Aorta (tissue), 5 donors: ENCODE measurements at regions not wholly inside any gene's neighbourhood (a gene's known extent, or its start where the extent isn't known, plus 50 kb on each side); places are given as distances from the start of the nearest gene placed in this dataset.

Experiments used
- ATAC-seq: fragments of 200-7000 bp; cut with Tn5 transposase; one replicate; pipeline ENCODE4 v1.9.1; 2022; ENCODE audit warnings: moderate library complexity; ENCODE audit not compliant: low FRiP score
- DNase-seq, 2 donors: peaks; one replicate each; pipeline ENCODE4 v3.0.0-alpha.2; 2020
- H3K27ac ChIP-seq, 2 donors: one replicate each; pipeline ENCODE4 v1.5.1; 2013; ENCODE audit warnings: low read length in 2 of 2, mild to moderate bottlenecking in 2 of 2, moderate library complexity in 2 of 2, control low read depth in 1 of 2, inconsistent platforms in 1 of 2, low read depth in 1 of 2
- H3K27me3 ChIP-seq, 2 donors: one replicate each; pipeline ENCODE4 v1.6.1; 2013; ENCODE audit warnings: control low read depth in 1 of 2, low read length in 1 of 2, mild to moderate bottlenecking in 1 of 2, moderate library complexity in 1 of 2; ENCODE audit not compliant: insufficient read depth in 2 of 2, control insufficient read depth in 1 of 2
- H3K36me3 ChIP-seq, 2 donors: one replicate each; pipeline ENCODE4 v1.6.1; 2013; ENCODE audit warnings: control low read depth in 1 of 2, low read length in 1 of 2, mild to moderate bottlenecking in 1 of 2; ENCODE audit not compliant: insufficient read depth in 2 of 2, control insufficient read depth in 1 of 2
- H3K4me1 ChIP-seq, 2 donors: one replicate each; pipeline ENCODE4 v1.6.1; 2013; ENCODE audit warnings: low read length in 2 of 2, control low read depth in 1 of 2, mild to moderate bottlenecking in 1 of 2, moderate library complexity in 1 of 2; ENCODE audit not compliant: insufficient read depth in 2 of 2, control insufficient read depth in 1 of 2
- H3K4me3 ChIP-seq, 2 donors: one replicate each; pipeline ENCODE4 v1.5.1; 2013; ENCODE audit warnings: low read length in 2 of 2, control low read depth in 1 of 2, mild to moderate bottlenecking in 1 of 2
- H3K9me3 ChIP-seq: one replicate; pipeline ENCODE4 v1.6.1; 2013; ENCODE audit warnings: mild to moderate bottlenecking, low read length; ENCODE audit not compliant: control insufficient read depth
- WGBS, 2 donors: extraction: QIAGEN DNeasy Blood & Tissue Kit; methylation state at CpG; one replicate each; pipeline ENCODE4 v1.1.7; 2013; 5-methylcytosine and 5-hydroxymethylcytosine counted together
- intact Hi-C, 2 donors: fragments of 100-400 bp; cut with DNase I; formaldehyde crosslinking; loops; one replicate each; pipeline versions ENCODE4 v1.14.2 to v1.15.0; 2022
- donor health status: healthy with polysubstance abuse.
- donor health status: Bipolar disorder and iron deficiency.
- donor health status: DM: no; HTN: no; CAD: no.
- donor health status: DM: no; HTN: no; CAD: no.
- donor health status: DM: yes; HTN: yes; CAD: no.

DNA sequence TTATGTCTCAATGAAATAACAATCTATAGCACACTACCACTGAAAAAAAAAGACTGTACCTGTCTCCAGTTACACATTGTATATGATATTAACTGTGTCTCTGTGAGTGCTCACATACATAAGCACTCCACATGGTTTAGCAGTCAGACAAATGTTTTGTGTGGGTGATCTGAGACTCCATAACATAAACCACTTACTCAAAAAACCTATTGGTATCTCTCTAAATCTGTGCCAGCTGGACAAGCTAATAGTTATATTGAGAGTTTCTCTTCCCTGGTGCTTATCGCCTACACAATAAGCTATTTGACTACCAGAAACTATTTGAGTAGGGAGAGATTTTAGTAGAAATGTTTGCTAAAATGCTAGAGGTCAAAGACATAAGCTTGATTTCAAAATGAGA is 190.1 kb upstream of the AGR3 start:
- no peak overlapping the region for H3K27ac ChIP-seq
- peaks cover 2% of the 10 kb centered on the region for H3K9me3 ChIP-seq
- intact Hi-C loops = no loop called here

DNA sequence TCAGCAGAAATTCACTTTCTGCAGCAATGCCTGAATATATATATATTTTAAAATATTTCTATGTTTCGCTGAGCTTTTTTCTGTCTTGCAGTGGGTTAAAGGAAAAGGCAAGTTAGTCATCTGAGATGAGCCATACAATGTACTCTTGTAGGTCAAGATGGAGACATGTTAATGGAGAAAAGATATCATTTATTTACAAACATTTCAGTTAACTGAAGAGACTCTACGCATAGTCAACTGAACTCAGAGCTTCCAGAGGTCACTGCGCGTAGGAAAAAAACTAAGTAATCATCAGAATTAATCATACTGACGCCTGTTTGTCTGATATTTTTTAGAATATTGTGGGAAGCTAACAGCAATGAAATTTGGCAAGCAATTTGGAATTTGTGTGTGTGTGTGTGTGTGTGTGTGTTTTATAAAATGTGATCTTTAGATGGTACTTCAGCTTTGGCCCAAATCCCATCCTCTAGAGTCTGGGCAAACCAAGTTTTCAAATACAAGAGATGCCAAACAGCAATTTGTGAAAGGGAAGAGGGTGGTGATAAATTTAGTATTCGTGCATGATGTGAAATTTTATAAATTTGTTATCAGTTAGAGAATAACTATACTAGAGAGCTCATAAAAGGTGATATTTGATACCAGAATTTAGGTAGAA is 193.9 kb upstream of the AGR3 start:
- Histone ChIP-seq H3K27ac (no peak overlapping the region), H3K4me3 (no peak overlapping the region), H3K27me3 (no peaks in the 10 kb centered on the region), H3K4me1 (no peaks in the 10 kb centered on the region), H3K36me3 (no peaks in the 10 kb centered on the region), H3K9me3 (no peaks in the 10 kb centered on the region)
- DNase-seq = no peak
- intact Hi-C loops = no loop called here
- no peak for ATAC-seq
- WGBS, 2 donors = 78 to 81% methylated on average over 6 of the region's 6 CpGs

More for the DNA sequence above, 190.1 kb upstream of the AGR3 start:
- ATAC-seq (no peak), DNase-seq (no peak)
- no peak overlapping the region for H3K4me3 ChIP-seq
- no peaks in the 10 kb centered on the region for H3K36me3 ChIP-seq
- H3K4me1 ChIP-seq = no peaks in the 10 kb centered on the region
- 78 to 92% methylated on average over 1 of the region's 1 CpG for WGBS, 2 donors
- H3K27me3 ChIP-seq = no peaks in the 10 kb centered on the region

- H3K36me3 ChIP-seq = no peaks in the 10 kb centered on the region
- no peak for ATAC-seq
- intact Hi-C loops = no loop called here
- no peaks in the 10 kb centered on the region for H3K9me3 ChIP-seq
- no peaks in the 10 kb centered on the region for H3K27me3 ChIP-seq
- 88 to 90% methylated on average over 6 of the region's 6 CpGs for WGBS, 2 donors
- no peak overlapping the region for H3K27ac ChIP-seq
- H3K4me3 ChIP-seq = no peak overlapping the region
- no peaks in the 10 kb centered on the region for H3K4me1 ChIP-seq
- no peak for DNase-seq
These were observed 196.5 kb upstream of the AGR3 start for GRCh38 chr7:17078298-17078697.

- no peak for ATAC-seq
- no peaks in the 10 kb centered on the region for H3K27me3 ChIP-seq
- 97 to 98% methylated on average over 4 of the region's 4 CpGs for WGBS, 2 donors
- no peak for DNase-seq
- no peak overlapping the region for H3K4me3 ChIP-seq
- H3K9me3 ChIP-seq = no peaks in the 10 kb centered on the region
- H3K36me3 ChIP-seq = no peaks in the 10 kb centered on the region
- H3K27ac ChIP-seq = no peak overlapping the region
- no peaks in the 10 kb centered on the region for H3K4me1 ChIP-seq
- intact Hi-C loops = no loop called here
These were observed 201.8 kb upstream of the AGR3 start for GRCh38 chr7:17083392-17084165.

- no peak overlapping the region for H3K4me3 ChIP-seq
- WGBS, 2 donors = 82 to 89% methylated on average over 1 of the region's 1 CpG
- H3K9me3 ChIP-seq = no peaks in the 10 kb centered on the region
- no peaks in the 10 kb centered on the region for H3K4me1 ChIP-seq
- H3K27ac ChIP-seq = no peak overlapping the region
- no peaks in the 10 kb centered on the region for H3K27me3 ChIP-seq
- DNase-seq (no peak), ATAC-seq (no peak)
- no peaks in the 10 kb centered on the region for H3K36me3 ChIP-seq
- intact Hi-C loops = no loop called here
These were observed 202.3 kb upstream of the AGR3 start for GRCh38 chr7:17084166-17084475.

- Histone ChIP-seq H3K9me3 (no peaks in the 10 kb centered on the region), H3K4me3 (no peak overlapping the region), H3K36me3 (no peaks in the 10 kb centered on the region), H3K4me1 (no peaks in the 10 kb centered on the region), H3K27me3 (no peaks in the 10 kb centered on the region), H3K27ac (no peak overlapping the region)
- DNase-seq (no peak), ATAC-seq (no peak)
- 34 to 40% methylated on average over 3 of the region's 3 CpGs for WGBS, 2 donors
- intact Hi-C loops = no loop called here
These were observed 203.4 kb upstream of the AGR3 start for GRCh38 chr7:17085186-17085585.

DNA sequence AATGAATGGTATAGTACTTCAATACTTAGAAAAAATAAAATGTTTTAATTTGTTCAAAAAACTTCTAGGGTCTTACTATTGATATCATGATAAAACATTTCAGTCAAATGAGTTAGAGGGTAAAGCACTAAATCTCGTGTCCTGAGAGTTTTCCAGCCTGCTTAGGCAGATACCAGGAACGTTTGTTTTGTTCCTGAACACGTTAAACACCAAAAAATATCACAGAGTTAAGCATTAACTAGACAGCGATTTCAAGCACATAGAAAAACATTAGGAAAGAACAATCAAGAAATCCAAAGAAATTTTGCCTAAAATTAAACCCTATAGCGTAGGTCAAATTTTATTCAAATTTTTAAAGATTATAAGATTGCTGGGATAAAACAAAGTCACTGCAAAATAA is 204.6 kb upstream of the AGR3 start:
- ATAC-seq = no peak
- no peaks in the 10 kb centered on the region for H3K9me3 ChIP-seq
- H3K4me3 ChIP-seq = no peak overlapping the region
- no peak for DNase-seq
- H3K36me3 ChIP-seq = no peaks in the 10 kb centered on the region
- H3K27ac ChIP-seq = no peak overlapping the region
- H3K4me1 ChIP-seq = no peaks in the 10 kb centered on the region
- intact Hi-C loops = no loop called here
- no peaks in the 10 kb centered on the region for H3K27me3 ChIP-seq
- 62 to 66% methylated on average over 5 of the region's 5 CpGs for WGBS, 2 donors

DNA sequence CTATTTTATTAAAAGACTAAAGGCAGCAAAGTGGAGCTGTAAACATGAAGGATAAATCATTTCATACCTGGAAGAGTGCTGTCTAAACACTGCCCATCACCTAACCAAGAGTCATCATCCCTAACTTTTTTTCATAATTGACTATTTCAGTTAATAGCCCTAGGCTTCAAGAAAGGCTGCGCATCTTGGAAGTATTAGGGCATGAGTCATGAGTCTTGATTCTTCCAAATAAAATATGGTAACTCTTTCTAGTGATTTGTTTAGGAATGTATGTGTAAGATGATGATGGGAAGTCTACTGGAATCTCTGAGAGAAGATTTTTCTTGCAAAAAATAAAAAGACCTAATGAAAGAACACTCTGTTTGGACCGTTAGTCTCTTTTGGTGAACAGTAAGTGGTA is 207.7 kb upstream of the AHR start:
- Histone ChIP-seq H3K36me3 (no peaks in the 10 kb centered on the region), H3K4me1 (no peaks in the 10 kb centered on the region), H3K9me3 (no peaks in the 10 kb centered on the region), H3K27me3 (no peaks in the 10 kb centered on the region), H3K4me3 (no peak overlapping the region), H3K27ac (no peak overlapping the region)
- WGBS, 2 donors = 38 to 48% methylated on average over 2 of the region's 2 CpGs
- intact Hi-C loops = loop anchor here in 1 of 2 donors (10.0 kb wide), 1 partner anchor 184 kb away; no protein-coding TSS in a partner anchor
- ATAC-seq (no peak), DNase-seq (no peak)

- H3K4me1 ChIP-seq = no peaks in the 10 kb centered on the region
- H3K36me3 ChIP-seq = no peaks in the 10 kb centered on the region
- 77 to 88% methylated on average over 3 of the region's 3 CpGs for WGBS, 2 donors
- no peak for DNase-seq
- no peak overlapping the region for H3K4me3 ChIP-seq
- ATAC-seq = no peak
- no peak overlapping the region for H3K27ac ChIP-seq
- no peaks in the 10 kb centered on the region for H3K9me3 ChIP-seq
- intact Hi-C loops = loop anchor here in 1 of 2 donors (10.0 kb wide), 1 partner anchor 181 kb away; no protein-coding TSS in a partner anchor
- no peaks in the 10 kb centered on the region for H3K27me3 ChIP-seq
These were observed 205.0 kb upstream of the AHR start for GRCh38 chr7:17093461-17093860.
